ENCODE measurements at regions not wholly inside any gene's neighbourhood (a gene's known extent, or its start where the extent isn't known, plus 50 kb on each side); places are given as distances from the start of the nearest gene placed in this dataset.
A peak's percentile ranks its signal among the peaks of the same experiment; 100 is the strongest.

DNA sequence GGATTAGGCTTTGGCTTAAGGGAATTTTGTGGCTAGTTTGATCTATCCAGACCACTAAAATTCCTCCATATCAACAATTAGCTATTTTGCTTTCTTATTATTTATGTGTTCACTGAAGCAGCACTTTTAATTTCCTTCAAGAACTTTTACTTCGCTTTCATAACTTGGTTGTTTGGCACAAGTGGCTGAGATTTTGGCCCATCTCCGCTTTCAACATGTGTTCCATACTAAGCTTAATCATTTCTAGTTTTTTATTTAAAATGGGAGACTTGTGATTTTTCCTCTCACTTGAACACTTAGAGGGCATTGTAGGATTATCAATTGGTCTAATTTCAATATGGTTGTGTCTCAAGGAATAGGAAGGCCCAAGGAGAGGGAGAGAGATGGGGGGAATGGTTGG lies 102.4 kb upstream of the HSF2 start:
- no peak overlapping the region for H3K4me3 Mint-ChIP-seq
- DNase-seq = no peak
- H3K27ac Mint-ChIP-seq = no peak overlapping the region
- no peaks in the 10 kb centered on the region for H3K4me1 Mint-ChIP-seq (ENCODE audit: low read depth)
- H3K27me3 Mint-ChIP-seq = peaks cover 3% of the 10 kb centered on the region
- no peaks in the 10 kb centered on the region for H3K9me3 Mint-ChIP-seq
- no peaks in the 10 kb centered on the region for H3K36me3 Mint-ChIP-seq (ENCODE audit: low read depth)

DNA sequence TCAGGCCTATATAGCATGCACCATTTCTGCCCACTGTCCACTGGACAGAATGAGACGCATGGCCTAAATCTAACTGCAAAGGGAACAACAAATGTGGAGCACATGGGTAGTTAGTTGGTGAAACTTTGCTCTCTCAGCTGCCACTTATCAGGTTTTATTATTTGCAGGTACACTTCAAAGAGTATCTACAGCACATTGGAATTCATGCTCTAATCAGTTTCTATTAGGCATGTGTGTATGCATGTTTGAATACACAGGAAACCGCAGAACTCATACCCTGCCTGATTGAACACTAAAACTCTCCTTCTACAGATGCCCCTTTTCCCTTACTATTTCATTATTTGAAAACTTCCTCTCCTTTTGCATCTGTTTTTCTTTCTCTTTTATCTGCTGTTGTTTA lies 97.4 kb upstream of the HSF2 start:
- Mint-ChIP-seq H3K4me3 (no peak overlapping the region), H3K36me3 (ENCODE audit: low read depth) (no peaks in the 10 kb centered on the region), H3K9me3 (peaks cover 5% of the 10 kb centered on the region), H3K27ac (no peak overlapping the region), H3K4me1 (ENCODE audit: low read depth) (no peaks in the 10 kb centered on the region), H3K27me3 (no peaks in the 10 kb centered on the region)
- no peak for DNase-seq

DNA sequence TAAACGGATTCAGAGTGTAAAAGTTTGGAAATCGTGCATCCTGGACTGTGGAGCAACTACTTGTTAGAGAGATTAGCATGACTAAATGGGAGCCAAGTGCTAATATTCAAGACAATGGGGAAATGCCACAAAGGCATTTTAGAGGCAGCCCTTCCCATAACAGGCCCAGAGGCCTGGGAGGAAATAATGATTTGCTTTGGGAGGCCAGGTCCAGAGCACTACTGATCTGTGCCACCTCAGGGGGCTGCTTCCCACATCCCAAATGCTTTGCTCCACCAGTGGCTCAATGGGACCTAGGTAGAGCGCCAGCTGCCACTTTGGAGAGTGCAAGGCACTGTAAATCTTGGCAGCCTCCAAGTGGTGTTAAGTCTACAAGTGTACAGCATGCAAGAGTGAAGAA lies 91.9 kb upstream of the HSF2 start:
- no peak for DNase-seq
- Mint-ChIP-seq H3K4me1 (ENCODE audit: low read depth) (no peaks in the 10 kb centered on the region), H3K4me3 (no peak overlapping the region)

DNA sequence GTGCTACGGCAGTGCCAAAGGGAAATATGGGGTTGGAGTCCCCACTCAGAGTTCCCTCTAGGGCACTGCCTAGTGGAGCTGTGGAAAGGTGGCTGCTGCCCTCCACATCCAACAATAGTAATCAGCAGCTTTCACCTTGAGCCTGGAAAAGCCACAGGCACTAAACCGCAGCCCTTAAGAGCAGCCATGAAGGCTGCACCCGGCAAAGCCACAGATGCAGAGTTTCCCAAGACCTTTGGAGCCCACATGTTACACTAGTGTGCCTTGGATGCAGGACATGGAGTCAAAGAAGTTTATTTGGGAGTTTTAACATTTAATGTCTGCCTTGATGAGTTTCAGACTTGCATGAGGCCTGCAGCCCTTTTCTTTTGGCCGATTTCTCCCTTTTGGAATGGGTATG lies 91.4 kb upstream of the HSF2 start:
- Mint-ChIP-seq H3K27me3 (no peaks in the 10 kb centered on the region), H3K36me3 (ENCODE audit: low read depth) (no peaks in the 10 kb centered on the region), H3K27ac (no peak overlapping the region), H3K4me1 (ENCODE audit: low read depth) (no peaks in the 10 kb centered on the region), H3K9me3 (peaks cover 9% of the 10 kb centered on the region), H3K4me3 (no peak overlapping the region)
- no peak for DNase-seq

More for the DNA sequence above, 91.9 kb upstream of the HSF2 start:
- H3K9me3 Mint-ChIP-seq = peaks cover 9% of the 10 kb centered on the region
- no peaks in the 10 kb centered on the region for H3K27me3 Mint-ChIP-seq
- H3K36me3 Mint-ChIP-seq (ENCODE audit: low read depth) = no peaks in the 10 kb centered on the region
- H3K27ac Mint-ChIP-seq = no peak overlapping the region

DNA sequence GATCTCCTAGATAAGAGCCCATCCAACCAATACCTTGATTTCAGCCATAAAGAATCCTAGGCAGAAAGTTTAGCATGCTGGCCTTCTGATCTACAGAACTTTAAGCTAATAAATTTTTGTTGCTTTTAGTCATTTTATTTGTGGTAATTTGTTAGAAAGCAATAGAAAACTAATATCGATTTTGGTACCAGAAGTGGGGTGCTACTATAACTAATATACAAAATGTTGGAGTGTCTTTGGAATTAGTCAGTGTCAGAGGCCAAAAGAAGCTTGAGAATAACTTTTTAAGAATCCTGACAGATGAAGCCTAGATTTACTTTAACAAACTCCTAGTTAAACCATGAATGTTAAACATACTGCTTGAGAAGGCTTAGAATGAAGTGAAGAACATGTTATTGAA lies 83.6 kb upstream of the HSF2 start:
- no peaks in the 10 kb centered on the region for H3K4me1 Mint-ChIP-seq (ENCODE audit: low read depth)
- H3K4me3 Mint-ChIP-seq = no peak overlapping the region

DNA sequence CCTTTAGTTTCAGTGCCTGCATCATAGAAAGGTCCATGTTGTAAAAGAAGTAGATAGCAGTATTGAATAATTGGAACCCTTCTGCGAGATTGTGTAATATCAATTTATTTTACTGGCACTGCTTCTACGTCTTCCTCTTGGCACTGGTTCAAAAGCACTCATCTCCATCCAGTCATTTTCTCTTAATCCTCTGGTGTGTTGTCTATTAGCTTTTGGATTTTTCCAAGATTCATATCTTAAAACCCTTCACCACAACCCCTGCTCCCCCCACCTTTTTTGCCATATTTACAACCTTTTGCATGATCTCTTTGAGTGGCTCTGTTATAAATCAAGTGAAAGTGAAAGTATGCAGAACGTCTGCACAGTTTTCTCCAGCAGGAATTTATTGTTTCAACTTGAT lies 76.6 kb upstream of the HSF2 start:
- peak overlapping the region; percentile 33 for H3K27ac Mint-ChIP-seq
- no peak for DNase-seq
- H3K27me3 Mint-ChIP-seq = peaks cover 7% of the 10 kb centered on the region
- H3K36me3 Mint-ChIP-seq (ENCODE audit: low read depth) = no peaks in the 10 kb centered on the region
- peak overlapping the region; percentile 71 for H3K4me3 Mint-ChIP-seq
- H3K9me3 Mint-ChIP-seq = no peaks in the 10 kb centered on the region
- H3K4me1 Mint-ChIP-seq (ENCODE audit: low read depth) = peaks cover 19% of the 10 kb centered on the region

More for the DNA sequence above, 83.6 kb upstream of the HSF2 start:
- no peak for DNase-seq
- Mint-ChIP-seq H3K27ac (no peak overlapping the region), H3K36me3 (ENCODE audit: low read depth) (no peaks in the 10 kb centered on the region), H3K27me3 (peaks cover 10% of the 10 kb centered on the region), H3K9me3 (peaks cover 10% of the 10 kb centered on the region)

DNA sequence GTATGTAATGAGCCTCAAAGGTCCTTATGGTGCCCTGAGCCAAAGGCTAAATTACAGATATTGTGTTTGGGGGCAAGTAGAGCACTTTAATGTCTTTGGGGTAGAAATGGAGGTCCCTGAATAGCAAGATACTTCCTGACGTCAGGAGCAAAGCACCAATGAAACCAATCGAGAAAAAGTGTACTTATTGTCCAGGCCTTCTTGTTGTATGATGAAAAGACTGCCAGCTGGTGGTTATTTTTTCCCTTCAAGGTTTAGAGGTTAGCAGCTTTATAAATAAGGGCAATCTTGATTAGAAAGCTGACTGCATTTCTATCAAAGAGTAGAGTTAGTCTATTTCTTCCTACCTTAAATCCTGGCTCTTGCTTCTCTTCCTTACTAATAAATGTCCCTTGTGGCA lies 76.1 kb upstream of the HSF2 start:
- Mint-ChIP-seq H3K4me3 (peak overlapping the region; percentile 71), H3K36me3 (ENCODE audit: low read depth) (no peaks in the 10 kb centered on the region), H3K4me1 (ENCODE audit: low read depth) (peaks cover 19% of the 10 kb centered on the region), H3K9me3 (no peaks in the 10 kb centered on the region), H3K27me3 (peaks cover 7% of the 10 kb centered on the region), H3K27ac (peak overlapping the region; percentile 33)
- DNase-seq = no peak

DNA sequence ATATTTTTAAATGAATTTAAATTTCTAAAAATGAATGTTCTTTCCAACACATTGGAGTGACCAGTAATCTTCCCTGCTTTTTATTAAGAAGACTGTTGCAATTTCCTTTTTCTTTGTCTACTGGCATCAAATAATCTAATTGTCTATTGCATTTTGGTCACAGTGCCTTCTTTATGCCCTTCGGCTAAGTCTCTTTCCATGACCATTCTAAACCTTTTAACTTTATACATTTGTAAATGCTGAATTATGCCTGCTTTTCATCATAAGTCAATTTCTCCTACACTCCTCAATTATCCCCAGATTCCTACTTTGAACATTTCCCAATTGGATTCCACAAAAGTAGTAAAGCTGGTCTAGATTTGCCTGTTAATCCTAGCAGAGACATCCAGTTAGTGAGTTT lies 69.1 kb upstream of the HSF2 start:
- no peak for DNase-seq
- Mint-ChIP-seq H3K4me1 (ENCODE audit: low read depth) (no peaks in the 10 kb centered on the region), H3K4me3 (no peak overlapping the region), H3K36me3 (ENCODE audit: low read depth) (no peaks in the 10 kb centered on the region), H3K27me3 (peaks cover 11% of the 10 kb centered on the region), H3K27ac (no peak overlapping the region), H3K9me3 (no peaks in the 10 kb centered on the region)

DNA sequence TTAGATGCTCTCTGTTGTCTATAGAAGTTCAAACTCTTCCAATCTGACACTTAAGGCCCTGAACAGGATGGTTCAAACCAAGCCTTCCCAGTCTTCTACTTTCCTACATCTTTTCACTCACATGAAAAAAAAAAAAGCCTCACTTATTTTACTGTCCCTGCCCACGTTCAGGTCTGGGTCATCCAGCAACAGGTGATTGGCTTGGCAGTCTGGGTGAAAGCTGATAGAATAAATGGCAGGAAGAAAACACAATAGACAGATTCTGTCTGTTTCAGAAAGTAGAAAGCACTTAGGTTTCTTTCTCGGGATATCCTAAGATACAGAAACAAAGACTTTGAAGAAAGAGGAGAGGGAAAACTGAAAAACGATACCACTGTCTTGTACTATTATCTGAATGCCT lies 61.8 kb upstream of the HSF2 start:
- H3K4me1 Mint-ChIP-seq (ENCODE audit: low read depth) = no peaks in the 10 kb centered on the region

DNA sequence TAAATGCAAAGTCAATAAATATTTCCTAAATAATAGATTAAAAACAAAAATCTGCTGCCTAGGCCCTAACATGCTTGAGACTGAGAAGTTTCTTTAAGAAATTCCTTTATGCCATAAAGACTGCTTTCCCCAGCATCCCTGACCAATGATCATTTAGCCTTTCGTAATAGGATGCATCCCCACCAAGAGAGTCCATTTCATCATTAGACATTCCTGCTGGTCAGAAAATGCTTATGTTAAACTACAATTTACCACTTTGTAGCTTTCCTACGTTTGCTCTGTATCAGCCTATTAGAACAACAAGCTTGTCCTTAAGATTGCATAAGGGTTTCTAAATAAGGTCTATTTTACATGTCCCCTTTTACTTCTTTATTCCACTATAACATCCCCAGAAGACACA lies 59.8 kb upstream of the HSF2 start:
- H3K27ac Mint-ChIP-seq = no peak overlapping the region
- no peak overlapping the region for H3K4me3 Mint-ChIP-seq
- no peaks in the 10 kb centered on the region for H3K36me3 Mint-ChIP-seq (ENCODE audit: low read depth)
- H3K9me3 Mint-ChIP-seq = no peaks in the 10 kb centered on the region
- DNase-seq = no peak
- H3K4me1 Mint-ChIP-seq (ENCODE audit: low read depth) = no peaks in the 10 kb centered on the region
- peaks cover 20% of the 10 kb centered on the region for H3K27me3 Mint-ChIP-seq

More for the DNA sequence above, 61.8 kb upstream of the HSF2 start:
- no peaks in the 10 kb centered on the region for H3K9me3 Mint-ChIP-seq
- H3K27ac Mint-ChIP-seq = no peak overlapping the region
- no peak overlapping the region for H3K4me3 Mint-ChIP-seq
- no peak for DNase-seq
- H3K27me3 Mint-ChIP-seq = peaks cover 14% of the 10 kb centered on the region
- no peaks in the 10 kb centered on the region for H3K36me3 Mint-ChIP-seq (ENCODE audit: low read depth)

DNA sequence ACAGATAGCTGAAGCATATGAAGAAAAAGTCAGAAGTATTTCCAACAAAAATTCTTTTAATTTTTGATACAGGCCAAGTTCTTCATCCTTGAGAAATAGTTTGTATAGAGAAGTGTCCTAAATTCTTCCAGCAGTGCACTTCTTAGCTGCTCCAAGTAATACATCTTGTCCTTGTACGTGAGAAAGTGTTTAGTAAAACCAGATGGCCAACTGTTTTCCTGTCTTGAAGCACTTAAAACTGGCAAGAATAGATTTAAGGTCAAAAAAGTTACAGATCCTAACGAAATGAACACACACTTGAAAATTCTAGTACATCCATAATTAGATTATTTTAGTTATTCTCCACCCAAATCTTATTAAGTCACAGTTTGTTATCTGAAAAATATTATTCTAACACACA lies 52.2 kb upstream of the HSF2 start:
- no peak overlapping the region for H3K27ac Mint-ChIP-seq
- H3K27me3 Mint-ChIP-seq = peaks cover 17% of the 10 kb centered on the region
- H3K4me1 Mint-ChIP-seq (ENCODE audit: low read depth) = no peaks in the 10 kb centered on the region
- no peak overlapping the region for H3K4me3 Mint-ChIP-seq
- no peak for DNase-seq
- H3K9me3 Mint-ChIP-seq = no peaks in the 10 kb centered on the region
- H3K36me3 Mint-ChIP-seq (ENCODE audit: low read depth) = no peaks in the 10 kb centered on the region

DNA sequence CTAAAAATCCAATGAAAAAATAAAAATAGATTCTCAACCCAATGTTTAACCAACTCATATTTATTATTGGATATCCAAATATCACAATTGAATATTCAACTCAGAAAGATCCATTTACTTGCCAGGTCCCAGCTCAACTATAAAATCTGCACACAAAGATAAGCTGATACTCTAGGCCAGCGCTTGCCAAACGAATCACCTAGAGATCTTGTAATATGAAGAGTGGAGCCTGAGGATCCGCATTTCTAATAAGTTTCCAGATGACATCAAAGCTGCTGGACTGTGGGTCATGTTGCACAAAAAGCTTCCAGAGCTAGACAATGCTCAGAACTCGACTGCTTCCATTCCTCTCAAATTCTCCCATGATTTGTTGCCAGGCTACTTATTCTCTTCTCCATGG lies 51.7 kb upstream of the HSF2 start:
- Mint-ChIP-seq H3K27ac (no peak overlapping the region), H3K4me1 (ENCODE audit: low read depth) (no peaks in the 10 kb centered on the region), H3K36me3 (ENCODE audit: low read depth) (no peaks in the 10 kb centered on the region), H3K4me3 (no peak overlapping the region), H3K27me3 (peaks cover 17% of the 10 kb centered on the region), H3K9me3 (no peaks in the 10 kb centered on the region)
- no peak for DNase-seq
